ENCODE measurements at regions not wholly inside any gene's neighbourhood (a gene's known extent, or its start where the extent isn't known, plus 50 kb on each side); places are given as distances from the start of the nearest gene placed in this dataset.
"Not testable (repeated sequence)": the region's sequence is repeated elsewhere in the genome, so short reads cannot be mapped to it uniquely, and the experiment has no call there.

GRCh38 chrX:102784550-102784949 is 64.0 kb downstream of the GPRASP3 start:
- DNase-seq: no peak

GRCh38 chrX:102787283-102787682 is 66.7 kb downstream of the GPRASP3 start:
- DNase-seq: no peak

GRCh38 chrX:102808336-102808735 is 87.8 kb downstream of the GPRASP3 start:
- no peak for DNase-seq

- DNase-seq: not testable (repeated sequence)
Observed at GRCh38 chrX:102818269-102818668, 97.7 kb downstream of the GPRASP3 start.

DNA sequence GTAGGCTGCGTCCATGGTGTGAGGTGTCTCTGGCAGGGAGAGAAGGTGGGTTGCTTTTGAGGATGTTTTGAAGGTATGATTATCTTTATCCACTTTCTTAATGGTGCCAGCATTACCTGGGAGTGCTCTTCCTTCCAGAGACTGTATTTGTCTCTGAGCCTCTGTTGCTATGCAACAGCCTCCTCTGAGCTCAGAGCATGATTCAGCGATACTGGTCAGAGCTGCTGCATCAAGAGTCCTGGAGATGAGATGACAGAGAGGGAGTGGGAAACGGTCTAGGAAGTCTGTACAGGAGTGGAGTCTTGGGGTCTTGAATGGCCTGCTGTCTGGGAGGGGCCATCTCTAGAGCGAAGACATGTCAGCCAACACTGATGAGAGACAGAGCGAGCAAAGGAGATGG is 104.4 kb upstream of the RAB40AL start:
- no peak for DNase-seq

- no peak for DNase-seq
Observed at GRCh38 chrX:102833136-102833535, 103.9 kb upstream of the RAB40AL start.

- DNase-seq: peak; percentile 2
Observed at GRCh38 chrX:102835504-102836146, 101.4 kb upstream of the RAB40AL start.

DNA sequence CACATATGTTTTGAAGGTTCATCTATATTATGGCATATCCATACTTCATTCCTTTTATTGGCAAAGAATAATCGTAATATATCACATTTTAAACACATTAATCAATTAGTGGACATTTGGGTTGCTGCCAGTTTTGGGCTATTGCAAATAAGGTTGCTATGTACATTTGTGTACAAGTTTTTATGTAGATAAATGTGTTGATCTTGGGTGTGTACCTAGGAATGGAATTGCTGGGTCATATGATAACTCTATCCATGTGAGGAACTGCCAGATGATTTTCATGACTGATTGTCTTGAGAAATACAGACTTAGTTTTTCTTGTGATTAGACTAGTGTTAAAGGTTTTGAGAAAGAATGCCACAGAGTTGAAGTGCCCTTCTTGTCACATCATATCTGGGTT is 99.2 kb upstream of the RAB40AL start:
- no peak for DNase-seq

DNA sequence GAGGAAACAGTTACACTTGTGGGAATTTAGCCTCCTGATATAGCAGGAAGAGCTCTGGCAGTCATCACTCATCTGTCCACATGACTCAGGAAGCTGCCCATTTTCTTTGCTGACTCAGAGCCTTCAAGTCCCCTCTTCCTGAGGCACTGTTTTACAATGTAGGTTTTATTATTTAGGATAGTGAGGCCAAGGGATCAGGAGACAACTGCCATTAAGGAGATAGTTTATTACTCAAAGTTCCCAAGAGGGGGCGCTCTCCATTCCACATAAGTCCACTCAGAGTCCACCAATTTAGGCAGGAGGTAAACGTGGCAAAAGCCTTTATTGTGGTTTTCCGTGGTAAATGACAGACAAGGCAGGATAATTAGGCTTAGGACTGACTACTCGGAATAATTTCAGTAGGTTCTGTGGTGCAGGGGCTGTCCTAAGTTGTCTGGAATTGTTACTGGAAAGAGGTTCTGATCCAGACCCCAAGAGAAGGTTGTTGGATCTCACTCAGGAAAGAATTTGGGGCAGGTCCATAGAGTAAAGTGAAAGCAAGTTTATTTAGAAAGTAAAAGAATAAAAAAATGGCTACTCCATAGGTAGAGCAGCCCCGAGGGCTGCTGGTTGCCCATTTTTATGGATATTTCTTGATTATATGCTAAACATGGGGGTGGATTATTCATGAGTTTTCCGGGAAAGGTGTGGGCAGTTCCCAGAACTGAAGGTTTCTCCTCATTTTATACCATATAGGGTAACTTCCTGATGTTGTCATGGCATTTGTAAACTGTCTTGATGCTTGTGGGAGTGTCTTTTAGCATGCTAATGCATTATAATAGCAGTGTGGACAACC is 96.0 kb upstream of the RAB40AL start:
- no peak for DNase-seq

GRCh38 chrX:102841706-102842003 is 95.4 kb upstream of the RAB40AL start:
- DNase-seq: no peak

GRCh38 chrX:102845020-102845419 is 92.1 kb upstream of the RAB40AL start:
- DNase-seq: no peak

DNA sequence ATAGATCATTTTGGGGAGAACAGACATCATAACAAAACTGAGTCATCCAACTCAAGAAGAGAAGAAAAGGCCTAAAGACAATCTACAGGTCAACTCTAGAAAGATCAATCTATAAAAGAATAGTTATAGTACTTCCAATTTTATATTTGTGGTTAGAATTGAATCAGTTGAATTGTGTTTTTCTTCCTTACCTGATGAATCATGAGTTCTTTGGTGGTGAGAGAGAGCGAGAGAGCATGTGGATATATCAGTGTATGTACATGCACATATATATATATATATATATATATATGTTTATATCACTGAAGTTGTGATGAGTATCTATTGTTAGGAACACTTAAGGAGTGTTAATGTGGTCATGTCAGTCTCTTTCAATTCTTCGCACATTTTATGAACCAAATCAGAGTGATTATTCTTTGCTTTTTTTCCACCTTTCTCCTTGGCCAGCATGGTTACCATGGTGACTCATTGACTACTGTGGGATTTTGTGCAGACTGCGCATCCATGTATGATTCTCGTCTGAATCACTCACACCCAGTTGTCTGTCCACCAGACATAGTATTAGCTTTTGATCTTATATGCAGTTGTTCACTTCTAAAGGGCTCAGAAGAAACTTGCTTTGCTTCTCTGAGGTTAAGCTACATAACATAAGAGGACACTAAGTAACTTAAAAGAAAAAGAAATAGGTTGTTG is 90.4 kb upstream of the RAB40AL start:
- no peak for DNase-seq

DNA sequence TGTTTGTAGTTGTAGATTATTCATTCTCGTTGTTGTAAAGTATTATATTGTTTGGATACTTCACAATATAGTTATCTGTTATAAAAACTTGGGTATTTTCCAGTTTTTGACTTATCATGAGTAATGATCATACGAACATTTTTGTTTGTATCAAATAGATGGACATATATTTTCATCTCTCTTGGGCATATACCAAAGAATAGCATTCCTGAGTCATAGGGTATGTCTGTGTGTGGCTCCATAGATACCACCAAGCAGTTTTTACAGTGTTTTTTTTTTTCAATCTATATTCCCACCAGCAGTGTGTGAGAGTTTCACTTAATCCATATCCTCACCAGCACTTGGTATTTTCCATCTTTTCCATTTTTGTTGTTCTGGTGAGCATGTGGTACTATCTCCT is 89.7 kb upstream of the RAB40AL start:
- no peak for DNase-seq

DNA sequence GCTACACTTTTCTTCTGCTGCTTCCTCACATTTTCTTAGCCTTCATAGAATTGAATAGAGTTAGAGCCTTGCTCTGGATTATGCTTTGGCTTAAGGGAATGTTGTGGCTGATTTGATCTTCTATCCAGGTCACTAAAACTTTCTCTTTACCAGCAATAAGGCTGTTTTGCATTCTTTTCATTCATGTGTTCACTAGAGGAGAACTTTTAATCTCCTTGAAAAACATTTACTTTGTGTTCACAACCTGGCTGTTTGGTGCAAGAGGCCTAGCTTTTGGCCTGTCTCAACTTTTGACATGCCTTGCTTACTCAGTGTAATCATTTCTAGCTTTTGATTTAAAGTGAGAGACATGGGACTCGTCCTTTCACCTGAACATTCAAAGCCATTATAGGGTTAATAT is 87.7 kb upstream of the RAB40AL start:
- no peak for DNase-seq

DNA sequence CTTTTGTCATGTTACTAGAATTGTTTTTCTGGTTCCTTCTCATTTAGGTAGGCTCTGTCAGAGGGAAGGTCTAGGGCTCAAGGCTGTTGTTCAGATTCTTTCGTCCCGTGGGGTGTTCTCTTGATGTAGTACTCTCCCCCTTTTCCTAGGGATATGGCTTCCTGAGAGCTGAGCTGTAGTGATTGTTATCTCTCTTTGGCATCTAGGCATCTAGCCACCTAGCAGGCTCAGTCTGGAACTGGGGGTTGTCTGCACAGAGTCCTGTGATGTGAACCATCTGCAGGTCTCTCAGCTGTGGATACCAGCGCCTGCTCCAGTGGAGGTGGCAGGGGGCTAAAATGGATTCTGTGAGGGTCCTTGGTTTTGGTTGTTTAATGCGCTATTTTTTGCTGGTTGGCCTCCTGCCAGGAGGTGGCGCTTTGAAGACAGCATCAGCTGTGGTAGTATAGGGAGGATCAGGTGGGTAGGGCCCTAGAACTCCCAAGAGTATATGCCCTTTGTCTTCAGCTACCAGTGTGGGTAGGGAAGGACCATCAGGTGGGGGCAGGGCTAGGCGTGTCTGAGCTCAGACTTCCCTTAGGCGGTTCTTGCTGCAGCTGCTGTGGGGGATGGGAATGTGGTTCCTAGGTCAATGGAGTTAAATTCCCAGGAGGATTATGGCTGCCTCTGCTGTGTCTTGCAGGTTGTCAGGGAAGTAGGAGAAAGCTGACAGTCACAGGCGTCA is 78.1 kb upstream of the RAB40AL start:
- not testable (repeated sequence) for DNase-seq

DNA sequence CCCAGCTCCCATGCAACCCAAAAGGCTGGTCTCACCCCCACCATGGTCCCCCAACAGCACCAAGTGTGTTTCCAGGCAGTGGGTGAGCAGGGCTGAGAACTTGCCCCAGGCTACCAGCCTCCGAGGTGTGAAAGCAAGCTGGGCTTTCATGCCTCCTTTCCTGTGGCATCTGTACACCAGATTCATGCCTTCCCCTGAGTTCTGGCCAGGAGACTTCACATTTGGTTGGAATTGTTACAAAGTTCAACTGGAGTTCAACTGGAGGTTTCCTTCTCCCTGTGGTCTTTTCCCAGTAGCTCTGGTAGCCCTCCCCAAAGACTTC is 77.6 kb upstream of the RAB40AL start:
- no peak for DNase-seq

DNA sequence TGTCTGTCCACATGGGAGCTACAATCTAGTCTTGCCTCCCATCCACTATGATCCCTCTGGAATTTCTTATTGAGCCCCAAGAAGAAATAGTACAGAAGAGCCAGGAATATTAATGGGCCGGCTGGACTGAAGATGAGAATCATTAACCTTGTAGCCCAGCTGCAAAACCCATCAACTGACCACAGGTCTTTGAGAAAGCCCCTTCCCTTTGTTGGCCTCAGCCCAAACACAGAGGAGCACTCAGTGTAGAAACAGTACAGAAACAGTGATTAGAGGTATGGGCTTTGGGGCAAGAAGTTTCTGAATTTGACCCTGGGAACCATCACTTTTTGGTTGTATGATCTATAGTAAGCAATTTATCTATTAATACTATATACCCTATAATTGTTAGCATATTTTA is 76.8 kb upstream of the RAB40AL start:
- no peak for DNase-seq

GRCh38 chrX:102863735-102864134 is 73.3 kb upstream of the RAB40AL start:
- peak; percentile 58 for DNase-seq

- no peak for DNase-seq
Observed at GRCh38 chrX:102866981-102867656, 70.0 kb upstream of the RAB40AL start.

- no peak for DNase-seq
Observed at GRCh38 chrX:102883491-102883890, 53.6 kb upstream of the RAB40AL start.

Measured in NCI-H1694 treated with DMSO at 0.1 percent for 48 hours (cell line).